ENCODE measurements at regions not wholly inside any gene's neighbourhood (a gene's known extent, or its start where the extent isn't known, plus 50 kb on each side); places are given as distances from the start of the nearest gene placed in this dataset.

- ATAC-seq: no peak
These were observed 51.5 kb upstream of the MNX1 start for GRCh38 chr7:157061979-157062378.

GRCh38 chr7:157065046-157065445 is 54.6 kb upstream of the MNX1 start:
- H3K27ac ChIP-seq (ENCODE audit: low read depth): no peak overlapping the region
- H3K27me3 ChIP-seq (ENCODE audit: insufficient read depth): no peaks in the 10 kb centered on the region; the same call in 1 of the 2 replicates
- H3K4me3 ChIP-seq: no peak overlapping the region
- Mint-ChIP-seq H3K36me3 (ENCODE audit: low read depth) (no peaks in the 10 kb centered on the region), H3K4me3 (no peak overlapping the region), H3K9me3 (peaks cover 26% of the 10 kb centered on the region), H3K4me1 (no peaks in the 10 kb centered on the region), H3K27ac (no peak overlapping the region), H3K27me3 (ENCODE audit: insufficient read depth, low read depth, poor library complexity) (no peaks in the 10 kb centered on the region)
- H3K9me2 ChIP-seq (ENCODE audit: insufficient read depth): peaks cover 6% of the 10 kb centered on the region; the same call in 1 of the 2 replicates
- H4K20me1 ChIP-seq (replicated peaks; ENCODE audit: insufficient read depth): no peaks in the 10 kb centered on the region
- no peaks in the 10 kb centered on the region for H3F3A ChIP-seq (replicated peaks; ENCODE audit: low read depth)
- H3K4me1 ChIP-seq (ENCODE audit: insufficient read depth): no peaks in the 10 kb centered on the region
- H2AFZ ChIP-seq: no peak overlapping the region
- TF ChIP-seq ZNF331 (CRISPR knock-in tag; IDR thresholded peaks at IDR 0.05; ENCODE audit: low read depth): no peak
- TF ChIP-seq CTCF (conservative IDR thresholded peaks at IDR 0.05; ENCODE audit: low read depth in 2 of 2): no peak
- TF ChIP-seq JUNB (IDR thresholded peaks at IDR 0.05; ENCODE audit: unreplicated experiment): no peak
- no peak for TF ChIP-seq EZH2phosphoT487 (IDR thresholded peaks at IDR 0.05; ENCODE audit: unreplicated experiment)
- TF ChIP-seq POLR2AphosphoS5 (IDR thresholded peaks at IDR 0.05; ENCODE audit: low read depth): no peak
- TF ChIP-seq NANOG (IDR thresholded peaks at IDR 0.05; ENCODE audit: borderline replicate concordance): no peak
- no peak for TF ChIP-seq ETS1 (IDR thresholded peaks at IDR 0.05)
- no peaks in the 10 kb centered on the region for H3K79me2 ChIP-seq (replicated peaks; ENCODE audit: insufficient read depth)
- H3K36me3 ChIP-seq (ENCODE audit: insufficient read depth): no peaks in the 10 kb centered on the region
- no peak overlapping the region for H3K4me2 ChIP-seq
- ATAC-seq: no peak
- no peak for DNase-seq (ENCODE audit: low spot score)

More at GRCh38 chr7:157061979-157062378, 51.5 kb upstream of the MNX1 start:
- Histone ChIP-seq H3F3A (replicated peaks; ENCODE audit: low read depth) (no peaks in the 10 kb centered on the region), H3K36me3 (ENCODE audit: insufficient read depth) (no peaks in the 10 kb centered on the region), H2AFZ (no peak overlapping the region), H3K27me3 (ENCODE audit: insufficient read depth) (no peaks in the 10 kb centered on the region), H3K4me1 (ENCODE audit: insufficient read depth) (no peaks in the 10 kb centered on the region), H3K4me3 (no peak overlapping the region), H3K27ac (ENCODE audit: low read depth) (no peak overlapping the region), H3K9me2 (ENCODE audit: insufficient read depth) (peaks cover 10% of the 10 kb centered on the region; the same call in 1 of the 2 replicates), H3K4me2 (no peak overlapping the region), H4K20me1 (replicated peaks; ENCODE audit: insufficient read depth) (no peaks in the 10 kb centered on the region), H3K79me2 (replicated peaks; ENCODE audit: insufficient read depth) (no peaks in the 10 kb centered on the region)
- no peak overlapping the region for H3K4me3 Mint-ChIP-seq
- no peak overlapping the region for H3K27ac Mint-ChIP-seq
- H3K9me3 Mint-ChIP-seq: peaks cover 26% of the 10 kb centered on the region
- no peaks in the 10 kb centered on the region; the same call in 2 of the 3 replicates for H3K36me3 Mint-ChIP-seq (ENCODE audit: low read depth)
- TF ChIP-seq NANOG (IDR thresholded peaks at IDR 0.05; ENCODE audit: borderline replicate concordance): no peak
- TF ChIP-seq POLR2AphosphoS5 (IDR thresholded peaks at IDR 0.05; ENCODE audit: low read depth): no peak
- TF ChIP-seq CREB1 (CRISPR knock-in tag; IDR thresholded peaks at IDR 0.05; ENCODE audit: low read depth): no peak
- no peak for TF ChIP-seq EZH2 (IDR thresholded peaks at IDR 0.05; ENCODE audit: low read depth, unreplicated experiment)
- no peaks in the 10 kb centered on the region for H3K4me1 Mint-ChIP-seq
- DNase-seq (ENCODE audit: low spot score): no peak
- no peaks in the 10 kb centered on the region for H3K27me3 Mint-ChIP-seq (ENCODE audit: insufficient read depth, low read depth, poor library complexity)
